AG09309 (cell line): ENCODE measurements at regions not wholly inside any gene's neighbourhood (a gene's known extent, or its start where the extent isn't known, plus 50 kb on each side); places are given as distances from the start of the nearest gene placed in this dataset.

Source experiments
- DNase-seq: peaks from one replicate; pipeline ENCODE4 v3.0.0-alpha.2; 2010; ENCODE audit warnings: low read depth
- H3K4me3 ChIP-seq: 2 replicates; pipeline ENCODE4 v1.5.1; 2011; ENCODE audit warnings: mild to moderate bottlenecking, low read depth, low read length, moderate library complexity; ENCODE audit not compliant: control insufficient read depth
- CTCF ChIP-seq: IDR thresholded peaks from 2 replicates; pipeline ENCODE4 v1.5.1; 2011; ENCODE audit warnings: mild to moderate bottlenecking, low read depth, low read length, inconsistent platforms; ENCODE audit not compliant: insufficient read depth, control insufficient read depth; ENCODE audit errors: missing control alignments

GRCh38 chr2:424306-425171 is 136.6 kb upstream of the ALKAL2 start:
- TF ChIP-seq CTCF = no peak
- no peak overlapping the region for H3K4me3 ChIP-seq
- DNase-seq = no peak

- no peak for TF ChIP-seq CTCF
- H3K4me3 ChIP-seq = no peak overlapping the region
- no peak for DNase-seq
These were observed 135.6 kb upstream of the ALKAL2 start for GRCh38 chr2:423479-423878.

GRCh38 chr2:422676-423435 is 135.0 kb upstream of the ALKAL2 start:
- DNase-seq = no peak
- no peak for TF ChIP-seq CTCF
- H3K4me3 ChIP-seq = no peak overlapping the region

GRCh38 chr2:421406-421805 is 133.5 kb upstream of the ALKAL2 start:
- H3K4me3 ChIP-seq = no peak overlapping the region
- no peak for TF ChIP-seq CTCF
- no peak for DNase-seq

GRCh38 chr2:419687-420317 is 131.9 kb upstream of the ALKAL2 start:
- TF ChIP-seq CTCF = no peak
- DNase-seq = no peak
- no peak overlapping the region for H3K4me3 ChIP-seq

GRCh38 chr2:417662-418061 is 129.8 kb upstream of the ALKAL2 start:
- DNase-seq = no peak
- TF ChIP-seq CTCF = no peak
- H3K4me3 ChIP-seq = no peak overlapping the region
